ENCODE measurements at regions not wholly inside any gene's neighbourhood (a gene's known extent, or its start where the extent isn't known, plus 50 kb on each side); places are given as distances from the start of the nearest gene placed in this dataset.
"Not testable (repeated sequence)": the region's sequence is repeated elsewhere in the genome, so short reads cannot be mapped to it uniquely, and the experiment has no call there.

GRCh38 chr6:14290772-14291330 is 173.3 kb downstream of the CD83 start:
- no peak overlapping the region for H3K27ac ChIP-seq (ENCODE audit: insufficient read depth, low read depth, low read length, poor library complexity, severe bottlenecking)
- no peaks in the 10 kb centered on the region for H3K36me3 ChIP-seq (ENCODE audit: control insufficient read depth, insufficient read depth, low read length)
- H3K4me1 ChIP-seq (ENCODE audit: control insufficient read depth, insufficient read depth, low read length) = peaks cover 4% of the 10 kb centered on the region
- no peaks in the 10 kb centered on the region for H3K9me3 ChIP-seq (ENCODE audit: control insufficient read depth, low read length)
- WGBS, 2 experiments = 81 to 82% methylated on average over 5 of the region's 5 CpGs
- H3K27me3 ChIP-seq (ENCODE audit: control insufficient read depth, insufficient read depth, low read length, poor library complexity, severe bottlenecking) = no peaks in the 10 kb centered on the region
- no peak overlapping the region for H3K4me3 ChIP-seq (ENCODE audit: insufficient read depth, low read depth, low read length)

- Histone ChIP-seq H3K4me1 (ENCODE audit: control insufficient read depth, insufficient read depth, low read length) (peaks cover 4% of the 10 kb centered on the region), H3K27ac (ENCODE audit: insufficient read depth, low read depth, low read length, poor library complexity, severe bottlenecking) (no peak overlapping the region), H3K36me3 (ENCODE audit: control insufficient read depth, insufficient read depth, low read length) (no peaks in the 10 kb centered on the region), H3K4me3 (ENCODE audit: insufficient read depth, low read depth, low read length) (no peak overlapping the region), H3K27me3 (ENCODE audit: control insufficient read depth, insufficient read depth, low read length, poor library complexity, severe bottlenecking) (no peaks in the 10 kb centered on the region), H3K9me3 (ENCODE audit: control insufficient read depth, low read length) (no peaks in the 10 kb centered on the region)
- WGBS, 2 experiments = 95 to 100% methylated on average over 2 of the region's 3 CpGs
Observed at GRCh38 chr6:14291331-14291730, 173.8 kb downstream of the CD83 start.

- H3K4me3 ChIP-seq (ENCODE audit: insufficient read depth, low read depth, low read length) = no peak overlapping the region
- H3K27me3 ChIP-seq (ENCODE audit: control insufficient read depth, insufficient read depth, low read length, poor library complexity, severe bottlenecking) = no peaks in the 10 kb centered on the region
- H3K4me1 ChIP-seq (ENCODE audit: control insufficient read depth, insufficient read depth, low read length) = peaks cover 4% of the 10 kb centered on the region
- 84 to 96% methylated on average over 3 of the region's 3 CpGs for WGBS, 2 experiments
- no peaks in the 10 kb centered on the region for H3K36me3 ChIP-seq (ENCODE audit: control insufficient read depth, insufficient read depth, low read length)
- no peak overlapping the region for H3K27ac ChIP-seq (ENCODE audit: insufficient read depth, low read depth, low read length, poor library complexity, severe bottlenecking)
- H3K9me3 ChIP-seq (ENCODE audit: control insufficient read depth, low read length) = no peaks in the 10 kb centered on the region
Observed at GRCh38 chr6:14292119-14292518, 174.5 kb downstream of the CD83 start.

- Histone ChIP-seq H3K4me1 (ENCODE audit: control insufficient read depth, insufficient read depth, low read length) (peaks cover 4% of the 10 kb centered on the region), H3K27ac (ENCODE audit: insufficient read depth, low read depth, low read length, poor library complexity, severe bottlenecking) (no peak overlapping the region), H3K27me3 (ENCODE audit: control insufficient read depth, insufficient read depth, low read length, poor library complexity, severe bottlenecking) (no peaks in the 10 kb centered on the region), H3K4me3 (ENCODE audit: insufficient read depth, low read depth, low read length) (no peak overlapping the region), H3K36me3 (ENCODE audit: control insufficient read depth, insufficient read depth, low read length) (no peaks in the 10 kb centered on the region), H3K9me3 (ENCODE audit: control insufficient read depth, low read length) (no peaks in the 10 kb centered on the region)
- 90 to 96% methylated on average over 4 of the region's 4 CpGs for WGBS, 2 experiments
Observed at GRCh38 chr6:14294270-14294951, 176.8 kb downstream of the CD83 start.

GRCh38 chr6:14296698-14297097 is 179.1 kb downstream of the CD83 start:
- H3K27ac ChIP-seq (ENCODE audit: insufficient read depth, low read depth, low read length, poor library complexity, severe bottlenecking); H3K9me3 ChIP-seq (ENCODE audit: control insufficient read depth, low read length); H3K36me3 ChIP-seq (ENCODE audit: control insufficient read depth, insufficient read depth, low read length); H3K27me3 ChIP-seq (ENCODE audit: control insufficient read depth, insufficient read depth, low read length, poor library complexity, severe bottlenecking); H3K4me3 ChIP-seq (ENCODE audit: insufficient read depth, low read depth, low read length); H3K4me1 ChIP-seq (ENCODE audit: control insufficient read depth, insufficient read depth, low read length): not testable (repeated sequence)
- WGBS, 2 experiments = 79 to 81% methylated on average over 6 of the region's 6 CpGs

GRCh38 chr6:14297118-14297517 is 179.5 kb downstream of the CD83 start:
- 77 to 88% methylated on average over 5 to 6 of the region's 7 CpGs for WGBS, 2 experiments

GRCh38 chr6:14300189-14300588 is 182.6 kb downstream of the CD83 start:
- not testable (repeated sequence) for H3K27me3 ChIP-seq (ENCODE audit: control insufficient read depth, insufficient read depth, low read length, poor library complexity, severe bottlenecking); H3K9me3 ChIP-seq (ENCODE audit: control insufficient read depth, low read length); H3K27ac ChIP-seq (ENCODE audit: insufficient read depth, low read depth, low read length, poor library complexity, severe bottlenecking); H3K4me3 ChIP-seq (ENCODE audit: insufficient read depth, low read depth, low read length); H3K4me1 ChIP-seq (ENCODE audit: control insufficient read depth, insufficient read depth, low read length); H3K36me3 ChIP-seq (ENCODE audit: control insufficient read depth, insufficient read depth, low read length)
- WGBS, 2 experiments = 88 to 89% methylated on average over 16 of the region's 16 CpGs

More at GRCh38 chr6:14297118-14297517, 179.5 kb downstream of the CD83 start:
- H3K9me3 ChIP-seq (ENCODE audit: control insufficient read depth, low read length); H3K4me3 ChIP-seq (ENCODE audit: insufficient read depth, low read depth, low read length); H3K36me3 ChIP-seq (ENCODE audit: control insufficient read depth, insufficient read depth, low read length); H3K4me1 ChIP-seq (ENCODE audit: control insufficient read depth, insufficient read depth, low read length); H3K27ac ChIP-seq (ENCODE audit: insufficient read depth, low read depth, low read length, poor library complexity, severe bottlenecking); H3K27me3 ChIP-seq (ENCODE audit: control insufficient read depth, insufficient read depth, low read length, poor library complexity, severe bottlenecking): not testable (repeated sequence)

- H3K36me3 ChIP-seq (ENCODE audit: control insufficient read depth, insufficient read depth, low read length); H3K27me3 ChIP-seq (ENCODE audit: control insufficient read depth, insufficient read depth, low read length, poor library complexity, severe bottlenecking); H3K27ac ChIP-seq (ENCODE audit: insufficient read depth, low read depth, low read length, poor library complexity, severe bottlenecking); H3K9me3 ChIP-seq (ENCODE audit: control insufficient read depth, low read length); H3K4me1 ChIP-seq (ENCODE audit: control insufficient read depth, insufficient read depth, low read length); H3K4me3 ChIP-seq (ENCODE audit: insufficient read depth, low read depth, low read length): not testable (repeated sequence)
- WGBS, 2 experiments = 13 to 20% methylated on average over 2 of the region's 9 CpGs
Observed at GRCh38 chr6:14300721-14301120, 183.1 kb downstream of the CD83 start.

GRCh38 chr6:14301477-14301876 is 183.9 kb downstream of the CD83 start:
- H3K36me3 ChIP-seq (ENCODE audit: control insufficient read depth, insufficient read depth, low read length); H3K9me3 ChIP-seq (ENCODE audit: control insufficient read depth, low read length); H3K4me1 ChIP-seq (ENCODE audit: control insufficient read depth, insufficient read depth, low read length); H3K27me3 ChIP-seq (ENCODE audit: control insufficient read depth, insufficient read depth, low read length, poor library complexity, severe bottlenecking); H3K27ac ChIP-seq (ENCODE audit: insufficient read depth, low read depth, low read length, poor library complexity, severe bottlenecking); H3K4me3 ChIP-seq (ENCODE audit: insufficient read depth, low read depth, low read length): not testable (repeated sequence)
- 86 to 89% methylated on average over 9 of the region's 9 CpGs for WGBS, 2 experiments

- Histone ChIP-seq H3K27me3 (ENCODE audit: control insufficient read depth, insufficient read depth, low read length, poor library complexity, severe bottlenecking) (no peaks in the 10 kb centered on the region), H3K9me3 (ENCODE audit: control insufficient read depth, low read length) (no peaks in the 10 kb centered on the region), H3K4me1 (ENCODE audit: control insufficient read depth, insufficient read depth, low read length) (peaks cover 6% of the 10 kb centered on the region), H3K27ac (ENCODE audit: insufficient read depth, low read depth, low read length, poor library complexity, severe bottlenecking) (no peak overlapping the region), H3K4me3 (ENCODE audit: insufficient read depth, low read depth, low read length) (no peak overlapping the region), H3K36me3 (ENCODE audit: control insufficient read depth, insufficient read depth, low read length) (no peaks in the 10 kb centered on the region)
- 95 to 98% methylated on average over 5 of the region's 5 CpGs for WGBS, 2 experiments
Observed at GRCh38 chr6:14305131-14305530, 187.6 kb downstream of the CD83 start.
